GM12878 (cell line): ENCODE measurements at regions not wholly inside any gene's neighbourhood (a gene's known extent, or its start where the extent isn't known, plus 50 kb on each side); places are given as distances from the start of the nearest gene placed in this dataset.

ENCODE experiments used
- ATAC-seq: fragments of 200-7000 bp; cut with Tn5 transposase; 3 replicates; pipeline ENCODE4 v1.9.1; 2020; ENCODE audit warnings: mild to moderate bottlenecking, moderate library complexity
- BruUV-seq: library from RNA; stranded (reverse); fragments of 400-500 nt; replicated peaks from 2 replicates; lab custom pipeline; 2021; lab: Mats Ljungman, UMichigan
- CTCF ChIA-PET: fragments of 300-600 bp; sonication (Branson Sonifier 250); formaldehyde crosslinking; extraction: SDS; loops from one replicate; lab custom pipeline; 2021; ENCODE audit warnings: inconsistent platforms; lab: Yijun Ruan, JAX
- POLR2A ChIA-PET: fragments of 350-600 bp; formaldehyde crosslinking; extraction: SDS; loops from one replicate; lab custom pipeline; 2021; ENCODE audit warnings: inconsistent platforms; lab: Charles Lee
- RAD21 ChIA-PET: fragments of 300-600 bp; sonication (Branson Sonifier 250); formaldehyde crosslinking; loops from one replicate; lab custom pipeline; 2023; ENCODE audit warnings: antibody characterized with exemption; ENCODE audit not compliant: unreplicated experiment; lab: Charles Lee
- SMC1A ChIA-PET: fragments of 300-600 bp; sonication (Branson Sonifier 250); formaldehyde crosslinking; loops from one replicate; lab custom pipeline; 2023; ENCODE audit not compliant: unreplicated experiment, uncharacterized antibody; lab: Charles Lee
- DNase-seq: peaks from one replicate; pipeline ENCODE4 v3.0.0-alpha.2; 2011; ENCODE audit warnings: low read depth, low spot score
- FAIRE-seq: peaks from 3 replicates; lab custom pipeline; 2011; peaks lifted over from hg19 to GRCh38; lab: Jason Lieb, UNC
- H2AFZ ChIP-seq: 2 replicates; pipeline ENCODE4 v1.6.0; 2011; ENCODE audit warnings: low read depth, low read length, control low read depth; ENCODE audit not compliant: control insufficient read depth
- H3K27ac ChIP-seq: 2 replicates; pipeline ENCODE4 v1.5.1; 2011; ENCODE audit warnings: control low read depth; ENCODE audit not compliant: control insufficient read depth, insufficient read depth
- H3K27me3 ChIP-seq, 2 experiments: replicated peaks in 1 of 2; 2 replicates each; pipeline versions ENCODE4 v1.6.0 to v1.6.1; 2011; ENCODE audit warnings: low read length in 1 of 2; ENCODE audit not compliant: control insufficient read depth in 2 of 2, insufficient read depth in 2 of 2
- H3K36me3 ChIP-seq, 2 experiments: 2 replicates each; pipeline ENCODE4 v1.5.1; 2011; ENCODE audit warnings: low read length in 1 of 2; ENCODE audit not compliant: control insufficient read depth in 2 of 2, insufficient read depth in 2 of 2
- H3K4me1 ChIP-seq: 2 replicates; pipeline ENCODE4 v1.6.1; 2011; ENCODE audit warnings: mild to moderate bottlenecking, low read length, moderate library complexity, mixed read lengths; ENCODE audit not compliant: control insufficient read depth, insufficient read depth
- H3K4me2 ChIP-seq: 2 replicates; pipeline ENCODE4 v1.6.0; 2011; ENCODE audit warnings: control low read depth; ENCODE audit not compliant: control insufficient read depth, insufficient read depth
- H3K4me3 ChIP-seq: fragments of 200-600 bp; sonication (generic); 2 replicates; pipeline ENCODE4 v1.5.1; 2016
- H3K79me2 ChIP-seq: 2 replicates; pipeline ENCODE4 v1.6.0; 2011; ENCODE audit warnings: low read length; ENCODE audit not compliant: control insufficient read depth, insufficient read depth
- H3K9ac ChIP-seq: 2 replicates; pipeline ENCODE4 v1.8.0; 2011; ENCODE audit warnings: low read length, control low read depth, mixed read lengths; ENCODE audit not compliant: control insufficient read depth, insufficient read depth
- H3K9me3 ChIP-seq: replicated peaks from 3 replicates; pipeline ENCODE4 v1.5.1; 2011; ENCODE audit warnings: mild to moderate bottlenecking, low read length; ENCODE audit not compliant: control insufficient read depth, insufficient read depth
- H4K20me1 ChIP-seq: 2 replicates; pipeline ENCODE4 v1.6.0; 2011; ENCODE audit not compliant: control insufficient read depth, insufficient read depth
- CBFB ChIP-seq: IDR thresholded peaks from 2 replicates; pipeline ENCODE4 v1.6.1; 2016; ENCODE audit warnings: antibody characterized with exemption, low read depth
- E4F1 ChIP-seq: fragments of 450-650 bp; IDR thresholded peaks from 2 replicates; pipeline ENCODE4 v1.6.1; 2018; ENCODE audit warnings: borderline replicate concordance, mild to moderate bottlenecking; ENCODE audit not compliant: partially characterized antibody
- JUNB ChIP-seq: IDR thresholded peaks from 2 replicates; pipeline ENCODE4 v1.6.1; 2016; ENCODE audit warnings: antibody characterized with exemption, mild to moderate bottlenecking
- ZBTB40 ChIP-seq: fragments of 450-650 bp; IDR thresholded peaks from 2 replicates; pipeline ENCODE4 v1.6.1; 2016; ENCODE audit warnings: mild to moderate bottlenecking, moderate library complexity, borderline replicate concordance
- WGBS: methylation state at CpG from one replicate; pipeline ENCODE4 v1.1.6; 2016; ENCODE audit warnings: low lambda C conversion rate; ENCODE audit not compliant: insufficient replicate concordance, insufficient coverage; ENCODE audit errors: missing lambda C conversion rate; 5-methylcytosine and 5-hydroxymethylcytosine counted together
- in situ Hi-C: fragments of 300-500 bp; cut with MboI; formaldehyde crosslinking; loops from 9 replicates; pipeline ENCODE4 v1.14.3; 2018; ENCODE audit warnings: mixed read lengths
- intact Hi-C: fragments of 100-400 bp; cut with micrococcal nuclease; formaldehyde crosslinking; loops from one replicate; pipeline ENCODE4 v1.14.2; 2022; ENCODE audit not compliant: unreplicated experiment

GRCh38 chr1:232522189-232522588 lies 107.7 kb downstream of the SIPA1L2 start:
- Histone ChIP-seq H3K27me3 (0 out of 4 replicates have a peak, but pooled peaks cover 0 to 2% of the 10 kb centered on the region in 2 experiments), H3K27ac (no peak overlapping the region), H3K4me2 (no peak overlapping the region), H3K9me3 (no peaks in the 10 kb centered on the region), H3K9ac (no peak overlapping the region), H2AFZ (no peak overlapping the region), H3K4me1 (no peaks in the 10 kb centered on the region), H3K36me3 (no peaks in the 10 kb centered on the region), H3K4me3 (no peak overlapping the region), H4K20me1 (no peaks in the 10 kb centered on the region), H3K79me2 (no peaks in the 10 kb centered on the region)
- in situ Hi-C loops = no loop called here
- FAIRE-seq = no peak
- TF ChIP-seq E4F1 (no peak), ZBTB40 (no peak), JUNB (no peak), CBFB (no peak)
- no TSS peak for BruUV-seq
- intact Hi-C loops = no loop called here
- RAD21 ChIA-PET = no interaction called here
- no peak for ATAC-seq
- WGBS = 35% methylated on average over 1 of the region's 1 CpG
- no peak for DNase-seq
- CTCF ChIA-PET = no interaction called here
- SMC1A ChIA-PET = no interaction called here
- POLR2A ChIA-PET = no interaction called here
